ENCODE measurements at regions not wholly inside any gene's neighbourhood (a gene's known extent, or its start where the extent isn't known, plus 50 kb on each side); places are given as distances from the start of the nearest gene placed in this dataset.

DNA sequence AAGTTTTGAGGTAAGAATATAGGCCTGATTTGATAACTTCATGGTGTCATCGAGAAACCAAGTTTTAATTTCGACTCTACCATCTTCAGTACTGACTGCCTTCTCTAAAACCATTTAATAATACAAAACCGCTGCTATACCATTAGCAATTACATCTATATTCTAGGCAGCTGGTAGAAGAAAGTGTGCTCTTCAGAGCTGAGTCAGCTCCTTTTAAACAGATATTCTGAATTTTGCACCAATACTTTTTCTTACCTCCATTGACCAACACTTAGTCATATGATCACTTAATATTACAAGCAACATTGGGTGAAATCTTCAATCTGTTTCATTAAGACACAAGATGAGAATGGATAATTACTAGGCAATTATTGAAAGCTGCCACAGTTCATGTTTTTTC is 1667.8 kb downstream of the PCDH9 start:
- Mint-ChIP-seq H3K27me3 (ENCODE audit: insufficient read depth, low read depth, poor library complexity) (peaks cover 2% of the 10 kb centered on the region), H3K9me3 (peaks cover 25% of the 10 kb centered on the region), H3K36me3 (ENCODE audit: low read depth) (peaks cover 17% of the 10 kb centered on the region; the same call in 2 of the 3 replicates), H3K4me1 (no peaks in the 10 kb centered on the region), H3K4me3 (no peak overlapping the region), H3K27ac (no peak overlapping the region)
- no peaks in the 10 kb centered on the region for H4K20me1 ChIP-seq (replicated peaks; ENCODE audit: insufficient read depth)
- H3F3A ChIP-seq (replicated peaks; ENCODE audit: low read depth) = no peaks in the 10 kb centered on the region
- no peak overlapping the region for H3K4me2 ChIP-seq
- no peak overlapping the region for H3K4me3 ChIP-seq
- H2AFZ ChIP-seq = no peak overlapping the region
- DNase-seq (ENCODE audit: low spot score) (no peak), ATAC-seq (no peak)
- H3K9me2 ChIP-seq (ENCODE audit: insufficient read depth) = no peaks in the 10 kb centered on the region
- no peaks in the 10 kb centered on the region for H3K27me3 ChIP-seq (ENCODE audit: insufficient read depth)
- H3K79me2 ChIP-seq (replicated peaks; ENCODE audit: insufficient read depth) = no peaks in the 10 kb centered on the region
- no peaks in the 10 kb centered on the region for H3K36me3 ChIP-seq (ENCODE audit: insufficient read depth)
- H3K27ac ChIP-seq (ENCODE audit: low read depth) = no peak overlapping the region
- TF ChIP-seq, protein P1, sequence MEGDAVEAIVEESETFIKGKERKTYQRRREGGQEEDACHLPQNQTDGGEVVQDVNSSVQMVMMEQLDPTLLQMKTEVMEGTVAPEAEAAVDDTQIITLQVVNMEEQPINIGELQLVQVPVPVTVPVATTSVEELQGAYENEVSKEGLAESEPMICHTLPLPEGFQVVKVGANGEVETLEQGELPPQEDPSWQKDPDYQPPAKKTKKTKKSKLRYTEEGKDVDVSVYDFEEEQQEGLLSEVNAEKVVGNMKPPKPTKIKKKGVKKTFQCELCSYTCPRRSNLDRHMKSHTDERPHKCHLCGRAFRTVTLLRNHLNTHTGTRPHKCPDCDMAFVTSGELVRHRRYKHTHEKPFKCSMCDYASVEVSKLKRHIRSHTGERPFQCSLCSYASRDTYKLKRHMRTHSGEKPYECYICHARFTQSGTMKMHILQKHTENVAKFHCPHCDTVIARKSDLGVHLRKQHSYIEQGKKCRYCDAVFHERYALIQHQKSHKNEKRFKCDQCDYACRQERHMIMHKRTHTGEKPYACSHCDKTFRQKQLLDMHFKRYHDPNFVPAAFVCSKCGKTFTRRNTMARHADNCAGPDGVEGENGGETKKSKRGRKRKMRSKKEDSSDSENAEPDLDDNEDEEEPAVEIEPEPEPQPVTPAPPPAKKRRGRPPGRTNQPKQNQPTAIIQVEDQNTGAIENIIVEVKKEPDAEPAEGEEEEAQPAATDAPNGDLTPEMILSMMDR (conservative IDR thresholded peaks at IDR 0.05; ENCODE audit: low read depth in 2 of 2) = no peak
- no peak for TF ChIP-seq ZNF114 (CRISPR knock-in tag; IDR thresholded peaks at IDR 0.05)
- no peak for TF ChIP-seq STAT1 (IDR thresholded peaks at IDR 0.05; ENCODE audit: unreplicated experiment)
- TF ChIP-seq, protein P2, sequence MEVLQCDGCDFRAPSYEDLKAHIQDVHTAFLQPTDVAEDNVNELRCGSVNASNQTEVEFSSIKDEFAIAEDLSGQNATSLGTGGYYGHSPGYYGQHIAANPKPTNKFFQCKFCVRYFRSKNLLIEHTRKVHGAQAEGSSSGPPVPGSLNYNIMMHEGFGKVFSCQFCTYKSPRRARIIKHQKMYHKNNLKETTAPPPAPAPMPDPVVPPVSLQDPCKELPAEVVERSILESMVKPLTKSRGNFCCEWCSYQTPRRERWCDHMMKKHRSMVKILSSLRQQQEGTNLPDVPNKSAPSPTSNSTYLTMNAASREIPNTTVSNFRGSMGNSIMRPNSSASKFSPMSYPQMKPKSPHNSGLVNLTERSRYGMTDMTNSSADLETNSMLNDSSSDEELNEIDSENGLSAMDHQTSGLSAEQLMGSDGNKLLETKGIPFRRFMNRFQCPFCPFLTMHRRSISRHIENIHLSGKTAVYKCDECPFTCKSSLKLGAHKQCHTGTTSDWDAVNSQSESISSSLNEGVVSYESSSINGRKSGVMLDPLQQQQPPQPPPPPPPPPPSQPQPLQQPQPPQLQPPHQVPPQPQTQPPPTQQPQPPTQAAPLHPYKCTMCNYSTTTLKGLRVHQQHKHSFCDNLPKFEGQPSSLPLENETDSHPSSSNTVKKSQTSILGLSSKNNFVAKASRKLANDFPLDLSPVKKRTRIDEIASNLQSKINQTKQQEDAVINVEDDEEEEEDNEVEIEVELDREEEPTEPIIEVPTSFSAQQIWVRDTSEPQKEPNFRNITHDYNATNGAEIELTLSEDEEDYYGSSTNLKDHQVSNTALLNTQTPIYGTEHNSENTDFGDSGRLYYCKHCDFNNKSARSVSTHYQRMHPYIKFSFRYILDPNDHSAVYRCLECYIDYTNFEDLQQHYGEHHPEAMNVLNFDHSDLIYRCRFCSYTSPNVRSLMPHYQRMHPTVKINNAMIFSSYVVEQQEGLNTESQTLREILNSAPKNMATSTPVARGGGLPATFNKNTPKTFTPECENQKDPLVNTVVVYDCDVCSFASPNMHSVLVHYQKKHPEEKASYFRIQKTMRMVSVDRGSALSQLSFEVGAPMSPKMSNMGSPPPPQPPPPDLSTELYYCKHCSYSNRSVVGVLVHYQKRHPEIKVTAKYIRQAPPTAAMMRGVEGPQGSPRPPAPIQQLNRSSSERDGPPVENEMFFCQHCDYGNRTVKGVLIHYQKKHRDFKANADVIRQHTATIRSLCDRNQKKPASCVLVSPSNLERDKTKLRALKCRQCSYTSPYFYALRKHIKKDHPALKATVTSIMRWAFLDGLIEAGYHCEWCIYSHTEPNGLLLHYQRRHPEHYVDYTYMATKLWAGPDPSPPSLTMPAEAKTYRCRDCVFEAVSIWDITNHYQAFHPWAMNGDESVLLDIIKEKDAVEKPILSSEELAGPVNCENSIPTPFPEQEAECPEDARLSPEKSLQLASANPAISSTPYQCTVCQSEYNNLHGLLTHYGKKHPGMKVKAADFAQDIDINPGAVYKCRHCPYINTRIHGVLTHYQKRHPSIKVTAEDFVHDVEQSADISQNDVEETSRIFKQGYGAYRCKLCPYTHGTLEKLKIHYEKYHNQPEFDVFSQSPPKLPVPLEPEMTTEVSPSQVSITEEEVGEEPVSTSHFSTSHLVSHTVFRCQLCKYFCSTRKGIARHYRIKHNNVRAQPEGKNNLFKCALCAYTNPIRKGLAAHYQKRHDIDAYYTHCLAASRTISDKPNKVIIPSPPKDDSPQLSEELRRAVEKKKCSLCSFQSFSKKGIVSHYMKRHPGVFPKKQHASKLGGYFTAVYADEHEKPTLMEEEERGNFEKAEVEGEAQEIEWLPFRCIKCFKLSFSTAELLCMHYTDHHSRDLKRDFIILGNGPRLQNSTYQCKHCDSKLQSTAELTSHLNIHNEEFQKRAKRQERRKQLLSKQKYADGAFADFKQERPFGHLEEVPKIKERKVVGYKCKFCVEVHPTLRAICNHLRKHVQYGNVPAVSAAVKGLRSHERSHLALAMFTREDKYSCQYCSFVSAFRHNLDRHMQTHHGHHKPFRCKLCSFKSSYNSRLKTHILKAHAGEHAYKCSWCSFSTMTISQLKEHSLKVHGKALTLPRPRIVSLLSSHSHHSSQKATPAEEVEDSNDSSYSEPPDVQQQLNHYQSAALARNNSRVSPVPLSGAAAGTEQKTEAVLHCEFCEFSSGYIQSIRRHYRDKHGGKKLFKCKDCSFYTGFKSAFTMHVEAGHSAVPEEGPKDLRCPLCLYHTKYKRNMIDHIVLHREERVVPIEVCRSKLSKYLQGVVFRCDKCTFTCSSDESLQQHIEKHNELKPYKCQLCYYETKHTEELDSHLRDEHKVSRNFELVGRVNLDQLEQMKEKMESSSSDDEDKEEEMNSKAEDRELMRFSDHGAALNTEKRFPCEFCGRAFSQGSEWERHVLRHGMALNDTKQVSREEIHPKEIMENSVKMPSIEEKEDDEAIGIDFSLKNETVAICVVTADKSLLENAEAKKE (CRISPR knock-in tag; IDR thresholded peaks at IDR 0.05) = no peak
- TF ChIP-seq, protein P3, sequence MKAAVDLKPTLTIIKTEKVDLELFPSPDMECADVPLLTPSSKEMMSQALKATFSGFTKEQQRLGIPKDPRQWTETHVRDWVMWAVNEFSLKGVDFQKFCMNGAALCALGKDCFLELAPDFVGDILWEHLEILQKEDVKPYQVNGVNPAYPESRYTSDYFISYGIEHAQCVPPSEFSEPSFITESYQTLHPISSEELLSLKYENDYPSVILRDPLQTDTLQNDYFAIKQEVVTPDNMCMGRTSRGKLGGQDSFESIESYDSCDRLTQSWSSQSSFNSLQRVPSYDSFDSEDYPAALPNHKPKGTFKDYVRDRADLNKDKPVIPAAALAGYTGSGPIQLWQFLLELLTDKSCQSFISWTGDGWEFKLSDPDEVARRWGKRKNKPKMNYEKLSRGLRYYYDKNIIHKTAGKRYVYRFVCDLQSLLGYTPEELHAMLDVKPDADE (IDR thresholded peaks at IDR 0.05) = no peak
- TF ChIP-seq, protein P4, sequence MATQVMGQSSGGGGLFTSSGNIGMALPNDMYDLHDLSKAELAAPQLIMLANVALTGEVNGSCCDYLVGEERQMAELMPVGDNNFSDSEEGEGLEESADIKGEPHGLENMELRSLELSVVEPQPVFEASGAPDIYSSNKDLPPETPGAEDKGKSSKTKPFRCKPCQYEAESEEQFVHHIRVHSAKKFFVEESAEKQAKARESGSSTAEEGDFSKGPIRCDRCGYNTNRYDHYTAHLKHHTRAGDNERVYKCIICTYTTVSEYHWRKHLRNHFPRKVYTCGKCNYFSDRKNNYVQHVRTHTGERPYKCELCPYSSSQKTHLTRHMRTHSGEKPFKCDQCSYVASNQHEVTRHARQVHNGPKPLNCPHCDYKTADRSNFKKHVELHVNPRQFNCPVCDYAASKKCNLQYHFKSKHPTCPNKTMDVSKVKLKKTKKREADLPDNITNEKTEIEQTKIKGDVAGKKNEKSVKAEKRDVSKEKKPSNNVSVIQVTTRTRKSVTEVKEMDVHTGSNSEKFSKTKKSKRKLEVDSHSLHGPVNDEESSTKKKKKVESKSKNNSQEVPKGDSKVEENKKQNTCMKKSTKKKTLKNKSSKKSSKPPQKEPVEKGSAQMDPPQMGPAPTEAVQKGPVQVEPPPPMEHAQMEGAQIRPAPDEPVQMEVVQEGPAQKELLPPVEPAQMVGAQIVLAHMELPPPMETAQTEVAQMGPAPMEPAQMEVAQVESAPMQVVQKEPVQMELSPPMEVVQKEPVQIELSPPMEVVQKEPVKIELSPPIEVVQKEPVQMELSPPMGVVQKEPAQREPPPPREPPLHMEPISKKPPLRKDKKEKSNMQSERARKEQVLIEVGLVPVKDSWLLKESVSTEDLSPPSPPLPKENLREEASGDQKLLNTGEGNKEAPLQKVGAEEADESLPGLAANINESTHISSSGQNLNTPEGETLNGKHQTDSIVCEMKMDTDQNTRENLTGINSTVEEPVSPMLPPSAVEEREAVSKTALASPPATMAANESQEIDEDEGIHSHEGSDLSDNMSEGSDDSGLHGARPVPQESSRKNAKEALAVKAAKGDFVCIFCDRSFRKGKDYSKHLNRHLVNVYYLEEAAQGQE (IDR thresholded peaks at IDR 0.05; ENCODE audit: unreplicated experiment) = no peak
- TF ChIP-seq NANOG (IDR thresholded peaks at IDR 0.05; ENCODE audit: borderline replicate concordance) = no peak
- TF ChIP-seq CREB1 (CRISPR knock-in tag; IDR thresholded peaks at IDR 0.05; ENCODE audit: low read depth) = no peak
- TF ChIP-seq ZNF331 (CRISPR knock-in tag; IDR thresholded peaks at IDR 0.05; ENCODE audit: low read depth) = no peak
- no peak for TF ChIP-seq EZH2phosphoT487 (IDR thresholded peaks at IDR 0.05; ENCODE audit: unreplicated experiment)
- TF ChIP-seq EZH2 (IDR thresholded peaks at IDR 0.05; ENCODE audit: low read depth, unreplicated experiment) = no peak
- no peak for TF ChIP-seq POLR2AphosphoS5 (IDR thresholded peaks at IDR 0.05; ENCODE audit: low read depth)
- no peaks in the 10 kb centered on the region for H3K4me1 ChIP-seq (ENCODE audit: insufficient read depth)

All from GM23338 (cell line).